Astrocyte of the cerebellum (primary cell): ENCODE measurements at regions not wholly inside any gene's neighbourhood (a gene's known extent, or its start where the extent isn't known, plus 50 kb on each side); places are given as distances from the start of the nearest gene placed in this dataset.

Experiments
- DNase-seq: peaks from one replicate; pipeline ENCODE4 v3.0.0-alpha.2; 2011; ENCODE audit warnings: low read depth
- H3K4me3 ChIP-seq: 2 replicates; pipeline ENCODE4 v1.5.1; 2011; ENCODE audit warnings: mild to moderate bottlenecking, low read depth, low read length, moderate library complexity
- CTCF ChIP-seq: IDR thresholded peaks from 2 replicates; pipeline ENCODE4 v1.5.1; 2012; ENCODE audit warnings: low read length, low read depth, moderate library complexity, mild to moderate bottlenecking; ENCODE audit errors: missing control alignments
- in situ Hi-C: cut with HindIII; loops from 2 replicates; pipeline ENCODE4 v1.10.0; 2017; ENCODE audit warnings: low sequenced_read_pairs

GRCh38 chr4:53779025-53779424 lies 187.7 kb upstream of the LNX1 start:
- TF ChIP-seq CTCF, result no peak
- in situ Hi-C loops, result no loop called here
- DNase-seq, result no peak
- no peak overlapping the region for H3K4me3 ChIP-seq

GRCh38 chr4:53778155-53778554 lies 186.9 kb upstream of the LNX1 start:
- DNase-seq, result no peak
- no peak for TF ChIP-seq CTCF
- no peak overlapping the region for H3K4me3 ChIP-seq
- in situ Hi-C loops, result no loop called here

- no peak for TF ChIP-seq CTCF
- H3K4me3 ChIP-seq, result no peak overlapping the region
- in situ Hi-C loops, result no loop called here
- no peak for DNase-seq
Measured at GRCh38 chr4:53777244-53777984, 186.1 kb upstream of the LNX1 start.

- in situ Hi-C loops, result no loop called here
- no peak overlapping the region for H3K4me3 ChIP-seq
- no peak for DNase-seq
- no peak for TF ChIP-seq CTCF
Measured at GRCh38 chr4:53776141-53776540, 184.9 kb upstream of the LNX1 start.

- in situ Hi-C loops, result no loop called here
- H3K4me3 ChIP-seq, result no peak overlapping the region
- TF ChIP-seq CTCF, result no peak
- DNase-seq, result no peak
Measured at GRCh38 chr4:53775381-53775780, 184.1 kb upstream of the LNX1 start.

- no peak overlapping the region for H3K4me3 ChIP-seq
- DNase-seq, result no peak
- in situ Hi-C loops, result no loop called here
- TF ChIP-seq CTCF, result no peak
Measured at GRCh38 chr4:53771326-53771725, 180.0 kb upstream of the LNX1 start.

- in situ Hi-C loops, result loop anchor here (5.0 kb wide), 2 partner anchors 45 to 70 kb away; no protein-coding TSS in a partner anchor
- DNase-seq, result peak; percentile 61
- no peak overlapping the region for H3K4me3 ChIP-seq
- no peak for TF ChIP-seq CTCF
Measured at GRCh38 chr4:53767482-53767881, 176.2 kb upstream of the LNX1 start.
